ENCODE measurements at regions not wholly inside any gene's neighbourhood (a gene's known extent, or its start where the extent isn't known, plus 50 kb on each side); places are given as distances from the start of the nearest gene placed in this dataset.

DNA sequence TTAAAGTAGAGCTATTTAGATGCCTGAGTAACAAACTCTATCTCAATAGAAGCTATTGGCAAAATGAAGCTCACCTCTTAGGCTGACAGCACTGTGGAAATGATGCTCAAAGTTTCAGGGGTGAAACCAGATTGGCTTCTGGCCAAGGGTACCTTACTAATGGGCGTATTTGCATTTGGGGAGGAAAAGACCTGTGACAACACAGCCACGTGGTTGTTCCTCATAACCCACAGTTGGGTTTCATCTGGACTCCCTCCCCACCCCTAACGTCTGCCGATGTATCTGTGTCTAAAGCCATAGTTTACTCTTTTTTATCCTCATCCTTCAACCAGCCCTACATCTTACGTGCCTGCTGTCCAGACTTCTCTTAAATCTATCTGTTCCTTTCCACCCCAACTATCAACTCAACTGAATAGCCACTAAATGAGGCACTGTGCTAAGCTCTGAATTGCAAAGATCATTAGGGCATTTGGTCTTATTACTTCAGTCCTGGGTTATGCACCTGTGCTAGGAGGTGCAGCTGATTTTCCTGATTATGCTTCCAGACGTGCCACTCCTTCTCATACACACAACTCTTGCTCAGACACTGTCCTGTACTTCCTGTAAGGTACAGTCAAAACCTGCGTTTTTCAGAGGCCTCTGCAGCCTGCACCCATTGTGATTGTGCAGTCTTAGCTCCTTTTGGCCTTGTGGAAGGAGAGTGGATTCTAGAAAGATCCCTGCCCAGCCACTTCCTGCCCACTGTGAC lies 80.6 kb upstream of the ARMC2 start:
- intact Hi-C loops (cut with DNase I; ENCODE audit: low total_unique reads) = no loop called here
- Histone ChIP-seq H3K36me3 (no peaks in the 10 kb centered on the region), H3K27ac (no peak overlapping the region), H3K9me3 (no peaks in the 10 kb centered on the region), H3K4me1 (peaks cover 0 to 10% of the 10 kb centered on the region in 2 donors), H3K4me3 (no peak overlapping the region), H3K27me3 (no peaks in the 10 kb centered on the region)
- no peak for TF ChIP-seq POLR2A (IDR thresholded peaks at IDR 0.05)
- TF ChIP-seq, protein P1, sequence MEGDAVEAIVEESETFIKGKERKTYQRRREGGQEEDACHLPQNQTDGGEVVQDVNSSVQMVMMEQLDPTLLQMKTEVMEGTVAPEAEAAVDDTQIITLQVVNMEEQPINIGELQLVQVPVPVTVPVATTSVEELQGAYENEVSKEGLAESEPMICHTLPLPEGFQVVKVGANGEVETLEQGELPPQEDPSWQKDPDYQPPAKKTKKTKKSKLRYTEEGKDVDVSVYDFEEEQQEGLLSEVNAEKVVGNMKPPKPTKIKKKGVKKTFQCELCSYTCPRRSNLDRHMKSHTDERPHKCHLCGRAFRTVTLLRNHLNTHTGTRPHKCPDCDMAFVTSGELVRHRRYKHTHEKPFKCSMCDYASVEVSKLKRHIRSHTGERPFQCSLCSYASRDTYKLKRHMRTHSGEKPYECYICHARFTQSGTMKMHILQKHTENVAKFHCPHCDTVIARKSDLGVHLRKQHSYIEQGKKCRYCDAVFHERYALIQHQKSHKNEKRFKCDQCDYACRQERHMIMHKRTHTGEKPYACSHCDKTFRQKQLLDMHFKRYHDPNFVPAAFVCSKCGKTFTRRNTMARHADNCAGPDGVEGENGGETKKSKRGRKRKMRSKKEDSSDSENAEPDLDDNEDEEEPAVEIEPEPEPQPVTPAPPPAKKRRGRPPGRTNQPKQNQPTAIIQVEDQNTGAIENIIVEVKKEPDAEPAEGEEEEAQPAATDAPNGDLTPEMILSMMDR (IDR thresholded peaks at IDR 0.05 in 4 of 5, conservative IDR thresholded peaks at IDR 0.05 in 1 of 5) = no peak
- ATAC-seq (no peak), DNase-seq (no peak)
- in situ Hi-C loops (cut with MboI; ENCODE audit: low sequenced_read_pairs in 4 of 4) = no loop called here

DNA sequence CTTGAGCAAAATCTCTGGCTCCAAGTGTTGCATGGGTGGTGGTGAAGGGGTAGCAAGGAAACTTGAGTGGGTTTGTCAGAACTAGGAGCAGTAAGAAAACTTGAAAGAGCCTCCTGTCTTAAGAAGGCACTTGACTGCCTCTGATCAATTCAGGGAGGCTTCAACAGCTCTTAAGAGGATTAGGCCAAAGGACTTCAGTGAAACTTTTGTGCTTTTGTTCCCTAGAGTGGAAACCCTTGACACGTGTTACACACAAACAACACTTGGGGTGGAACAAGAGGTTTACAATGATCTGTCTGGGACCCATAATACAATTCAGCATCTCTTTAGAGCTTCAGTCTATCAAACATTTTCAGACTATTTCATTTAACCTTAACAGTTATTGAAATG lies 80.1 kb upstream of the ARMC2 start:
- no peaks in the 10 kb centered on the region for H3K9me3 ChIP-seq
- intact Hi-C loops (cut with DNase I; ENCODE audit: low total_unique reads) = no loop called here
- peaks cover 0 to 10% of the 10 kb centered on the region in 2 donors for H3K4me1 ChIP-seq
- ATAC-seq (no peak), DNase-seq (no peak)
- TF ChIP-seq, protein P1 (IDR thresholded peaks at IDR 0.05 in 4 of 5, conservative IDR thresholded peaks at IDR 0.05 in 1 of 5) = no peak
- no peak for TF ChIP-seq POLR2A (IDR thresholded peaks at IDR 0.05)
- no peak overlapping the region for H3K4me3 ChIP-seq
- in situ Hi-C loops (cut with MboI; ENCODE audit: low sequenced_read_pairs in 4 of 4) = no loop called here
- H3K36me3 ChIP-seq = no peaks in the 10 kb centered on the region
- no peaks in the 10 kb centered on the region for H3K27me3 ChIP-seq
- H3K27ac ChIP-seq = no peak overlapping the region

DNA sequence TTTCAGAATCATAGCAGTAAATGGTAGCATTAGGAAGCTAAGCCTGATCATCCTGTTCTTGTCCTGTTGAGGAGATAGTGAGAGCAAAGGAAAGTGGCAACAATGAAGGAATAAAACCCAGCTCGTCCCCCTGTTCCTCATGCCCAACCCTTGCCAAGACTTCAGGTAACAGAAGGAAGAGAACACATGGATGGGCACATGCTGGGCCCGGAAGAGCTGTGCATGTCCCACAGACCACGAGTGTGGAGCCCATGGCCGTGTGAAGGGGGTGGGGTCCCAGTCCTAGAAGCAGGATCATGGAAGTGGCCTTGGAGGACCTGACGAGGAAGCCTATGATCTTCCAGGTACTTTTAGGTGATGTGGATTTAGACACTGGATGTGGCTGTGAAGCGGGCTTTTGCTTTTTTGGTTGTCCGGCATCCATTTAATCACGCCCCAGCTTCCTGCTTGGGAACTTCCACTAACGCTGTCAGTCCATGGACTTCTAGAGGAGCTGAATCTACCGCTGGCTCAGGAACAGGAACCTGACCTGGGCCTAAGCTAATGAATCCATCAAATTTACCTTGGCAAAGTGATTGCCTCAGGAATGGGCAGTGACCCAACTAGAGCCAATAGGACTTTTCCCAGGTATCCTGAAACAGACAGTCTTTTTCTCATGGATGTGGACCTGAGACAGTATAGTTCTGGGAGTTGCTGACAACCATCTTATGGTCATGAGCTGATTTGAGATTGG lies 79.3 kb upstream of the ARMC2 start:
- H3K4me1 ChIP-seq = peaks cover 0 to 10% of the 10 kb centered on the region in 2 donors
- no peaks in the 10 kb centered on the region for H3K27me3 ChIP-seq
- TF ChIP-seq, protein P1 (IDR thresholded peaks at IDR 0.05 in 4 of 5, conservative IDR thresholded peaks at IDR 0.05 in 1 of 5) = no peak
- TF ChIP-seq POLR2A (IDR thresholded peaks at IDR 0.05) = no peak
- no peaks in the 10 kb centered on the region for H3K9me3 ChIP-seq
- DNase-seq = no peak
- intact Hi-C loops (cut with DNase I; ENCODE audit: low total_unique reads) = no loop called here
- in situ Hi-C loops (cut with MboI; ENCODE audit: low sequenced_read_pairs in 4 of 4) = no loop called here
- ATAC-seq = no peak
- H3K36me3 ChIP-seq = no peaks in the 10 kb centered on the region
- H3K27ac ChIP-seq = no peak overlapping the region
- no peak overlapping the region for H3K4me3 ChIP-seq

DNA sequence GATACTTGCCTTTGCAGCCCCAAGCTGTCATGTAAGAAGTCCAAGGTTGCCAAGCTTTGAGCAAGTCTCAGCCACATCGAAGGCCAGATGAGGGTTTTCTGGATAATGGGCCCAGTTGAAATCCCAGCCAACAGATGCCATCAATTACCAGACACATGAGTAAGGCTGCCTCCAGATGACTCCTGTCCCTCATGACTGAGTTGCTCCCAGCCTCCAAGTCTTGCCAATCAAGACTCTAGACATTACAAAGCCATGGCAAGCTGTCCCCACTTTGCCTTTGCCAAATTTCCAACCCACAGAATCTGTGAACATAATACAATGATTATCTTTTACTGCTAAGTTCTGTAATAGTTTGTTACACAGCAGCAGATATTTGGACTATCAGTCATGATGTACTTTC lies 76.8 kb upstream of the ARMC2 start:
- Histone ChIP-seq H3K27ac (peak overlapping the region in 2 of 4 donors; percentile 13 to 55), H3K27me3 (no peaks in the 10 kb centered on the region), H3K4me1 (peaks cover 0 to 5% of the 10 kb centered on the region in 2 donors), H3K4me3 (no peak overlapping the region), H3K9me3 (no peaks in the 10 kb centered on the region), H3K36me3 (no peaks in the 10 kb centered on the region)
- intact Hi-C loops (cut with DNase I; ENCODE audit: low total_unique reads) = no loop called here
- no peak for DNase-seq
- TF ChIP-seq POLR2A (IDR thresholded peaks at IDR 0.05) = no peak
- TF ChIP-seq, protein P1 (IDR thresholded peaks at IDR 0.05 in 4 of 5, conservative IDR thresholded peaks at IDR 0.05 in 1 of 5) = no peak
- in situ Hi-C loops (cut with MboI; ENCODE audit: low sequenced_read_pairs in 4 of 4) = no loop called here
- peak; percentile 39 to 71 for ATAC-seq
